Endometrium (tissue), 2 donors: ENCODE measurements at regions not wholly inside any gene's neighbourhood (a gene's known extent, or its start where the extent isn't known, plus 50 kb on each side); places are given as distances from the start of the nearest gene placed in this dataset.
"Not testable (repeated sequence)": the region's sequence is repeated elsewhere in the genome, so short reads cannot be mapped to it uniquely, and the experiment has no call there.

Source experiments
- FAIRE-seq: peaks from 2 replicates; lab custom pipeline; 2012; peaks lifted over from hg19 to GRCh38; lab: Jason Lieb, UNC
- donor health status: control.
- donor health status: control.

- not testable (repeated sequence) for FAIRE-seq
Observed at GRCh38 chr20:53721445-53721963, 127.9 kb upstream of the ZNF217 start.

GRCh38 chr20:53719171-53719803 is 125.6 kb upstream of the ZNF217 start:
- FAIRE-seq = not testable (repeated sequence)

GRCh38 chr20:53718142-53719021 is 124.7 kb upstream of the ZNF217 start:
- no peak for FAIRE-seq

- FAIRE-seq = no peak
Observed at GRCh38 chr20:53716395-53716794, 122.8 kb upstream of the ZNF217 start.

- FAIRE-seq = no peak
Observed at GRCh38 chr20:53714524-53714923, 120.9 kb upstream of the ZNF217 start.

GRCh38 chr20:53713328-53714056 is 119.9 kb upstream of the ZNF217 start:
- no peak for FAIRE-seq

GRCh38 chr20:53712212-53712977 is 118.8 kb upstream of the ZNF217 start:
- FAIRE-seq = no peak

- FAIRE-seq = no peak
Observed at GRCh38 chr20:53711333-53712211, 117.9 kb upstream of the ZNF217 start.

GRCh38 chr20:53708129-53708968 is 114.7 kb upstream of the ZNF217 start:
- FAIRE-seq = no peak

GRCh38 chr20:53707371-53708055 is 113.9 kb upstream of the ZNF217 start:
- FAIRE-seq = no peak

GRCh38 chr20:53706466-53707370 is 113.1 kb upstream of the ZNF217 start:
- FAIRE-seq = no peak

GRCh38 chr20:53706008-53706465 is 112.4 kb upstream of the ZNF217 start:
- FAIRE-seq = no peak

GRCh38 chr20:53702617-53703016 is 109.0 kb upstream of the ZNF217 start:
- no peak for FAIRE-seq

- FAIRE-seq = no peak
Observed at GRCh38 chr20:53699906-53700305, 106.3 kb upstream of the ZNF217 start.

GRCh38 chr20:53699085-53699674 is 105.5 kb upstream of the ZNF217 start:
- no peak for FAIRE-seq

GRCh38 chr20:53698371-53698978 is 104.8 kb upstream of the ZNF217 start:
- no peak for FAIRE-seq
